OCI-LY3 (cell line): ENCODE measurements at regions not wholly inside any gene's neighbourhood (a gene's known extent, or its start where the extent isn't known, plus 50 kb on each side); places are given as distances from the start of the nearest gene placed in this dataset.

Source experiments
- H2AFZ ChIP-seq: fragments of 200-600, 300-600 bp; shearing (Covaris generic); 2 replicates; pipeline ENCODE4 v1.6.0; 2014; ENCODE audit warnings: antibody characterized with exemption, low read depth, low read length
- H3K27ac ChIP-seq: fragments of 200-600, 300-600 bp; sonication (generic); 2 replicates; pipeline ENCODE4 v1.5.1; 2014; ENCODE audit warnings: mild to moderate bottlenecking, low read length, moderate library complexity, mixed read lengths
- H3K27me3 ChIP-seq: fragments of 200-600, 300-600 bp; sonication (generic); 2 replicates; pipeline ENCODE4 v1.6.1; 2014; ENCODE audit warnings: low read depth, low read length, mixed read lengths
- H3K36me3 ChIP-seq: fragments of 200-600, 300-600 bp; sonication (generic); replicated peaks from 2 replicates; pipeline ENCODE3; 2014; ENCODE audit warnings: low read depth, low read length, mixed read lengths
- H3K4me1 ChIP-seq: fragments of 300-600, 200-600 bp; sonication (generic); 2 replicates; pipeline ENCODE4 v1.6.1; 2014; ENCODE audit warnings: low read length, mixed read lengths
- H3K4me2 ChIP-seq: fragments of 200-600, 300-600 bp; sonication (generic); 2 replicates; pipeline ENCODE4 v1.6.1; 2014; ENCODE audit warnings: low read length, mixed read lengths
- H3K4me3 ChIP-seq: fragments of 300-600, 200-600 bp; sonication (generic); 2 replicates; pipeline ENCODE4 v1.5.1; 2014; ENCODE audit warnings: antibody characterized with exemption, mild to moderate bottlenecking, low read length, moderate library complexity
- H3K79me2 ChIP-seq: fragments of 300-600, 200-600 bp; shearing (Covaris generic); 2 replicates; pipeline ENCODE4 v1.6.1; 2014; ENCODE audit warnings: mild to moderate bottlenecking, low read length, mixed read lengths
- H3K9ac ChIP-seq: fragments of 300-600, 200-600 bp; shearing (Covaris generic); 2 replicates; pipeline ENCODE4 v1.6.0; 2014; ENCODE audit warnings: mild to moderate bottlenecking, low read length, moderate library complexity
- H3K9me3 ChIP-seq: fragments of 200-600, 300-600 bp; shearing (Covaris generic); 2 replicates; pipeline ENCODE4 v1.6.1; 2014; ENCODE audit warnings: low read length, mixed read lengths; ENCODE audit not compliant: insufficient read depth
- H4K20me1 ChIP-seq: fragments of 200-600, 300-600 bp; sonication (generic); 2 replicates; pipeline ENCODE4 v1.6.1; 2016; ENCODE audit warnings: low read length, mixed read lengths; ENCODE audit not compliant: insufficient read depth
- EZH2phosphoT487 ChIP-seq: fragments of 200-600 bp; shearing (Covaris generic); IDR thresholded peaks from 2 replicates; pipeline ENCODE4 v1.6.1; 2018; ENCODE audit warnings: antibody characterized with exemption, mixed run types, low read depth
- TF ChIP-seq, protein P1 (sequence below): fragments of 200-600, 300-600 bp; sonication (generic); IDR thresholded peaks from 2 replicates; pipeline ENCODE4 v1.5.1; 2014; ENCODE audit warnings: antibody characterized with exemption, low read length, low read depth

GRCh38 chr5:155353231-155353630 is 339.7 kb downstream of the KIF4B start:
- Histone ChIP-seq H3K27ac (no peak overlapping the region), H2AFZ (no peak overlapping the region), H3K79me2 (no peaks in the 10 kb centered on the region), H3K36me3 (no peaks in the 10 kb centered on the region), H4K20me1 (no peaks in the 10 kb centered on the region), H3K9ac (no peak overlapping the region), H3K4me2 (no peak overlapping the region), H3K4me3 (no peak overlapping the region), H3K4me1 (no peaks in the 10 kb centered on the region), H3K27me3 (no peaks in the 10 kb centered on the region), H3K9me3 (no peaks in the 10 kb centered on the region)
- TF ChIP-seq EZH2phosphoT487, result no peak
- TF ChIP-seq, protein P1, sequence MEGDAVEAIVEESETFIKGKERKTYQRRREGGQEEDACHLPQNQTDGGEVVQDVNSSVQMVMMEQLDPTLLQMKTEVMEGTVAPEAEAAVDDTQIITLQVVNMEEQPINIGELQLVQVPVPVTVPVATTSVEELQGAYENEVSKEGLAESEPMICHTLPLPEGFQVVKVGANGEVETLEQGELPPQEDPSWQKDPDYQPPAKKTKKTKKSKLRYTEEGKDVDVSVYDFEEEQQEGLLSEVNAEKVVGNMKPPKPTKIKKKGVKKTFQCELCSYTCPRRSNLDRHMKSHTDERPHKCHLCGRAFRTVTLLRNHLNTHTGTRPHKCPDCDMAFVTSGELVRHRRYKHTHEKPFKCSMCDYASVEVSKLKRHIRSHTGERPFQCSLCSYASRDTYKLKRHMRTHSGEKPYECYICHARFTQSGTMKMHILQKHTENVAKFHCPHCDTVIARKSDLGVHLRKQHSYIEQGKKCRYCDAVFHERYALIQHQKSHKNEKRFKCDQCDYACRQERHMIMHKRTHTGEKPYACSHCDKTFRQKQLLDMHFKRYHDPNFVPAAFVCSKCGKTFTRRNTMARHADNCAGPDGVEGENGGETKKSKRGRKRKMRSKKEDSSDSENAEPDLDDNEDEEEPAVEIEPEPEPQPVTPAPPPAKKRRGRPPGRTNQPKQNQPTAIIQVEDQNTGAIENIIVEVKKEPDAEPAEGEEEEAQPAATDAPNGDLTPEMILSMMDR, result no peak

DNA sequence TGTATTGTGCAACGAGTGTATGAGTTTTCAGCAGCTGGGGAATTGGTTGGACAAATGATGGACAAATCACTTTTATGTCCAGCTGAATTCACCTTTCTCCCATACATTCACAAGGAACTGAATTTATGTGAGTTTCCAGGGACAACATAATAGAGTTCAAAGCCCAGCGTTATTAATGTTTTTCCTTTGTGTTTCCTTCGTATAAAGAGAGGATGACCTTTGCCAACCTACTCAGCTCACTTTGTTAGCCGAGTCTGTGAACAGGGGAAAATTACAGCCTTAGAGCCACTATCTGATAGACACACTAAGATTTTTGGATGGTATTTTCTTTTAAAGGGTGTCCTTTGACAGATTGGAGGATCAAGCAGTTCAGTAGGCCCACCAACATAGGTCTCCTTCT is 352.5 kb downstream of the KIF4B start:
- H3K79me2 ChIP-seq, result no peaks in the 10 kb centered on the region
- no peaks in the 10 kb centered on the region for H3K9me3 ChIP-seq
- TF ChIP-seq, protein P1, result no peak
- no peak for TF ChIP-seq EZH2phosphoT487
- no peaks in the 10 kb centered on the region for H4K20me1 ChIP-seq
- H3K4me1 ChIP-seq, result no peaks in the 10 kb centered on the region
- no peak overlapping the region for H3K4me2 ChIP-seq
- no peak overlapping the region for H2AFZ ChIP-seq
- no peaks in the 10 kb centered on the region for H3K27me3 ChIP-seq
- H3K36me3 ChIP-seq, result no peaks in the 10 kb centered on the region
- no peak overlapping the region for H3K9ac ChIP-seq
- no peak overlapping the region for H3K4me3 ChIP-seq
- H3K27ac ChIP-seq, result no peak overlapping the region

DNA sequence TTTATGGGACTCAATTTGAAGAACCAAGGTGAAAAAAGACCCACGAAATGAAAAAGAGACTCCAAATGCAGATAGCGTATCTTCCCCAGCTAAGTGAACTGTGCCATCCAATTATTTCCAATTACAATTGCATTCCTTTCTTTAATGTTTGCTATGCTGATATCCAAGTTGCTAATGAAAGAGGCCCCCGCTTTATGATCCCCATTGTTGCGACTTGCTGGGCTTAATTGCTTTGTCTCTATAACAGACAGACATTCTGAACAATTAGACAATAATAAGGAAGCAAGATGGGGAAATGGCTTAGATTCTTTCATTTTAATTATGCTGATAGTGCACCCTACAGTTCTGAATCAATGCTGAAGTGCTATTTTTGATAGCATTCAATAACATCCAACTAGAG is 354.3 kb downstream of the KIF4B start:
- TF ChIP-seq, protein P1, result no peak
- no peak for TF ChIP-seq EZH2phosphoT487
- H4K20me1 ChIP-seq, result no peaks in the 10 kb centered on the region
- H3K9ac ChIP-seq, result no peak overlapping the region
- H3K27me3 ChIP-seq, result no peaks in the 10 kb centered on the region
- no peak overlapping the region for H3K4me3 ChIP-seq
- H3K79me2 ChIP-seq, result no peaks in the 10 kb centered on the region
- no peaks in the 10 kb centered on the region for H3K4me1 ChIP-seq
- H2AFZ ChIP-seq, result no peak overlapping the region
- H3K36me3 ChIP-seq, result no peaks in the 10 kb centered on the region
- H3K4me2 ChIP-seq, result no peak overlapping the region
- H3K9me3 ChIP-seq, result no peaks in the 10 kb centered on the region
- no peak overlapping the region for H3K27ac ChIP-seq

GRCh38 chr5:155368490-155368889 is 354.9 kb downstream of the KIF4B start:
- Histone ChIP-seq H3K4me2 (no peak overlapping the region), H3K9me3 (no peaks in the 10 kb centered on the region), H3K9ac (no peak overlapping the region), H3K27ac (no peak overlapping the region), H2AFZ (no peak overlapping the region), H3K4me1 (no peaks in the 10 kb centered on the region), H3K79me2 (no peaks in the 10 kb centered on the region), H4K20me1 (no peaks in the 10 kb centered on the region), H3K27me3 (no peaks in the 10 kb centered on the region), H3K4me3 (no peak overlapping the region), H3K36me3 (no peaks in the 10 kb centered on the region)
- TF ChIP-seq, protein P1, result no peak
- TF ChIP-seq EZH2phosphoT487, result no peak
